ENCODE measurements at regions not wholly inside any gene's neighbourhood (a gene's known extent, or its start where the extent isn't known, plus 50 kb on each side); places are given as distances from the start of the nearest gene placed in this dataset.
"Not testable (repeated sequence)": the region's sequence is repeated elsewhere in the genome, so short reads cannot be mapped to it uniquely, and the experiment has no call there.

DNA sequence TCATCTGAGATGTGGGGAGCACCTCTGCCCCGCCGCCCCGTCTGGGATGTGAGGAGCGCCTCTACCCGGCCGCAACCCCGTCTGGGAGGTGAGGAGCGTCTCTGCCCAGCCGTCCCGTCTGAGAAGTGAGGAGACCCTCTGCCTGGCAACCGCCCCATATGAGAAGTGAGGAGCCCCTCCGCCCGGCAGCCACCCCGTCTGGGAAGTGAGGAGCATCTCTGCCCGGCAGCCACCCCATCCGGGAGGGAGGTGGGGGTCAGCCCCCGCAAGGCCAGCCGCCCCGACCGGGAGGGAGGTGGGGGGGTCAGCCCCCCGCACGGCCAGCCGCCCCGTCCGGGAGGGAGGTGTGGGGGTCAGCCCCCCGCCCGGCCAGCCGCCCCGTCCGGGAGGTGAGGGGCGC lies 89.9 kb downstream of the PHLDA1 start:
- DNase-seq: not testable (repeated sequence)

DNA sequence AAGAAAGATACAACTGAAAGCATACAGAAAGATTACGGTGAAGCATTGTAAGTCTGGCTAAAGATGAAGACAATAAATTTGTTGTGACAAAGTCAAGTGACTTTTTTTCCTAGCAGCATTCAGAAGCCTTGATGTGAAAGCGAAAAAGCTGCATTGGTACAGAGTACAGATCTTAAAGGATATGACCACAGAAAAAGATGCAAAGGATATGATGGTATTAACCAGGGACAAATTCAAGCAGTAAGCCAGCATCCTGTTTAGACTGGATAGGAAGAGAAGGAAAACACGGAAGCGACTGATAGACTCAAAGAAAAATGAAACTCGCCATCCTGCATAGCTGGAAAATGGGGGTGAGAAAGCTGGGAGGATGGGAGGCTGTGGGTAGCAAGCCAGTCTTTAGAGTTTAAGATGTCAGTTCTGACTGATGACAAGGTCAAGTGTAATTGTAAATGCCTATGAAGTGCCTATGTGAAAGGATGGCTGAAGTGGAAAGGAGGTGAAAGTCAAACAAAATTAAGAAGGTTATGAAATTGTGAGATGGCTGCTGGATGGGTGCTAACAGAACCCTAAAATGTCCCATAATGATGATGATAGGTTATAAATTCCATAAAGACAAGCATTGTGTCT lies 92.4 kb downstream of the PHLDA1 start:
- DNase-seq: no peak

- no peak for DNase-seq
Observed at GRCh38 chr12:75938189-75938588, 93.4 kb downstream of the PHLDA1 start.

- no peak for DNase-seq
Observed at GRCh38 chr12:75937486-75937885, 94.1 kb downstream of the PHLDA1 start.

- no peak for DNase-seq
Observed at GRCh38 chr12:75936515-75937440, 94.8 kb downstream of the PHLDA1 start.

- no peak for DNase-seq
Observed at GRCh38 chr12:75935539-75936242, 95.9 kb downstream of the PHLDA1 start.

DNA sequence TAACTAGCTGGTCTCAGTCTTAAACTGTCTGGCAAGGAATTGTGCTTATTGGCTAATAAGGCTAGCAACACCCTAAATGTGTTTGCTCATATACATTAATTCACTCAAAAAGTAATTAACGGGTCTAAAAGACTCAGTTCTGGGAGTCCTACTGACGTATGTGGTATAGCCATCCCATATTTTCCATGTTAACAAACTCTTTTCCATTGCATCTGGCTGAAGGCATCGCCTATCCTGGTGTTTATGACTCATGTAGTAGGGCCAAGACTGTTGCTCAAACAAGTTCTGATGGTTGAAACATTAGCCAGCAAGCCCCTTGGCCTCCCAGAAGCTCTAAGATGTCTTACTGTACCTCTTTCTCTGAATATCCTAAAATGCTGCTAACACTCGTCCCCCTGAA lies 98.5 kb downstream of the PHLDA1 start:
- DNase-seq: no peak

- DNase-seq: no peak
Observed at GRCh38 chr12:75932241-75932640, 99.3 kb downstream of the PHLDA1 start.

GRCh38 chr12:75923964-75924666 lies 107.5 kb downstream of the PHLDA1 start:
- DNase-seq: no peak

DNA sequence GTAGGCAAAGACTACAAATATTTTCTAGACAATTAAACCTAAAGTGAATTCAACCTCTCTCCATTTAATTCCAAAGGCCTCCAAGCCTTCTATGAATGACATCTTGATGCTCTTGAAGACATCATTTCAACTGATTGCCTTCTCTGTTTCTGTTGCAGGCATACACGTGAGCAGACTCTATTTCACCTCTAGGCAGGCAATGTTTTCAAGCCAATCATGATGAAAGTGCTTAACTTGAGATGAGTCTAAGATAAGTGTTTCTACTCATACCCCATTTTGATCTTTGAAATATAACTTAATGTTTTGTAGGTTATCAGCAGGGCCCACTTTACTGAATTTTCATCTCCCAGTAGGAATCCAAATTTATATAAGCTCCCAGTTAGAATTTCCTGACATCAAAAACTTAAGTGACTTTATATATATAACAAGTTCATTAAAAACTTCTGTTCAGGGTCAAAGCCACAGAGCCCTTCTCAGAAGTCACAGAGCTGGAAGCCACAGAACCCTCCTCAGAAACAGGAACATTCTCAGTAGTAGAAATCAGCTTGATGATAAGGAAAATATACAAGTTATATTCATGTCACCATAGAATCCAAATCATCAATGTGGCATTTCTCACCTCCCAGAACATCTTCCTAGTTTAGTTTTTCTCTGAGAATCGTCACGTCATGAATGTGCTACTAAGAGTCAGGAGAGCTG lies 108.5 kb downstream of the PHLDA1 start:
- no peak for DNase-seq

DNA sequence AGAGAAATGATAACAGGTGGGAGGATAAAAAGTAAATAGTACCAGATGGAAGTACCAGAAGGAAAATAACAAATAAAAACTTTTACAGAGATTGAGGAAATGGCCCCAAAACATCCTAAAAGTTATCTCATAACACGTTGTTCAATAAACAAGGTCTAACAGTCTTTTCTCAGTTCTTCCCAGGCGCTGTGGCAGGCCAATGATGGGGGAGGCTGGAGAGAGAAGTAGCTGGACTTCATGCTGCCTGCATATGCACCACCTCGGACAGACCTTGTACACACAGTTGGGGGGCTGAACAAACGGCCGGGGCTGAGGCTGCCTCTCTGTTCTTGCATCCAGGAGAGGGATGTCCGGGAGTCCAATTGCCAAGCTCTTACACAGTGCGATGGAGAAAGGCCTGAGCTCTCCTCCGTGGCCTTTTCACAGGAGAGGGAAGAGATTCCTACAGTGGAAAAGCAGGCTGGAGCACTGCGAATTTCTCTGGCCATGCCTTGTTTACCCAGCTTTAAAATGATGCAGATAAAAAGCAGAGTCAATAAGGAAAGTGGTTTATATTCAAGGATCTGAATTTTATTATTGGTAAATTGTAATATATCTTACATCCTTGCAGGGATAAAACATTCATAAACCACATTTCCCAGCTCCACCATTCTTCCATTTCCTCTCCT lies 109.8 kb downstream of the PHLDA1 start:
- no peak for DNase-seq

- DNase-seq: no peak
Observed at GRCh38 chr12:75917715-75918114, 113.9 kb downstream of the PHLDA1 start.

GRCh38 chr12:75917083-75917482 lies 114.5 kb downstream of the PHLDA1 start:
- no peak for DNase-seq

- peak; percentile 49 for DNase-seq
Observed at GRCh38 chr12:75913502-75914351, 117.8 kb downstream of the PHLDA1 start.

DNA sequence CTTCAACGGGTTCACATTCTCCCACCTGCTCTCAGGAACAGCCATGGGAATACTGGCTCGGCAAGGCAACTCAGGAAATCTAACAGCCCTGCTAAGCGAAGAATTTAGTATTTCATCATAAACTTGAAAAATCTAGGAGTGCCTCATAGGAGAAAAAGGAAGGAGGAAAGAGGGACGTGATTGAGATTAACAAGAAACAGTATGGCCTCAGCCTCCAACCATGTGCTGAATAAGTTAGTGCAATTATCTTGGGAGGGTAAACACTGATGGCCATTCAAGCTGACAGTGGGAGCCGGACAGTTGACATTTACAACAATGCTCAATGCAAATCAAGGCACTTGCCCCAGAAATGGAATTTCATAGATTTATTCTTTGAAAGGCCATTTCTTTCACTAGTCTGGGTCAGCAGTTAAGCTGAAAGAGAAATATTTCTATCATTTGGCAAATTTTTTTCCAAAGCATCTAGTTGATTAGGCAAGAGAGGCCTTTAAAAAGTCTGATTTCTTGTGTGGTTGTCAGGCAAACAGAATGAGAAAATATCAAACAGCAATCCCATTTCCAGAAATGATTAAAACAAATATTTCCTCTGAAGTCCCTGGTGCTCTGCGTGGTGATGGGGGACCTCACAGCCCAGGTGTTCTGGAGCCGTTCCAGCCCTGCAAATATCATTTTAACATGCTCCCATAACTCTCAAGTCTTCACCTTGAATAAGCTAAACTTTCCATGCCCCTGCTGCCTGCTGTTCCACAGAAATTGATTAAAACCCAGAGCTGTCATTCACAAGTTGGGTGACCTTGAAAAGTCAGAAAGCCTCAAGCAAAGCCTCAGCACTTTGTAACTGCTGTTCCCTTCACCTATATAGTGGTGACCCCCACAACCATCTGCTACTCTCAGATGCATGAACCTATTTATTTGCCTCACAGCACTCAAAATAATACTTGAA lies 121.6 kb downstream of the PHLDA1 start:
- no peak for DNase-seq

DNA sequence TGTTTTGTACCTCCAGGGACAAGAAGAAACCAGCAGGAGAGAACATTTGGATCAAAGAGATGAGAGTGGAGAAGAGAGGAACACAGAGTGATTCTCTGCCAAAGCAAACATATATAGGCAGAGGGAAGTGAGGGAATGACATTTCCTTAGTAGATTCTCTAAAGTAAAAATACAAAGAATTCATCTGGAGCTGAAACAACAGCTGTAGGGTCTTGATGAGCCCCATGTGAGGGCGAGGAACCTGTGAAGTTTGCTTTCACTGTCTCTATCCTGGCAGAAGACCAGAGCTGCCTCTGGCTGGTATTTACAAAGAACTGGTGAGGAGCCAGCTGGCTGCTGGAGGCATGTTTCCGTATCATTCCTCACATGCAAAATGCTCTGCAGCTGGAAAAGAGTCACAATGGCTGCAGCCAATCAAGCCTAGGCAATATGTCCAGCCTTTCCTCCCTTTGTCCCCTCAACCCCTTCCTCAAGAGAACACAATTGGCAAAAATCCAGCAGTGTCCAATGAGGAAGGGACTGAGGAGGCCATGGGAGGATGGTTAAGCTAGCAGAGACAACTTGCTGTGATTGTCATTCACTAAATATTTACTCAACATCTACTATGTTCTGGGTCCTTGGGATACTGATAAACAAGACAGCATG lies 122.5 kb downstream of the PHLDA1 start:
- peak; percentile 54 for DNase-seq

DNA sequence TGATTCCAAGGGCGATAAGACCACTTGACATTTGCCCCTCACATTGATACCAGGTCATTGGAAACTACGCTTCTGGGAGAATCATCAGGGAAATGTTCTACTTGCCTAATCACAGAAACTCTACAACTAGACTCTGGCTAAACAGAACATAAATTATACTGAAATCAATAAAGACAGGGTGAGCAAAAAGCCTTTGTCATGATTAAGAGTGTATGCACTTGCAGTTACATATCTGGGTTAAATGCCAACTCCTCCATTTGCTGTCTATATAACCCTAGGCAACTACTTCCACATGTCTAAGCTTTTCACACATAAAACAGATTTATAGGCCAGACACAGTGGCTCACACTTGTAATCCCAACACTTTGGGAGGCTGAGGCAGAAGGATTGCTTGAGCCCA lies 125.7 kb downstream of the PHLDA1 start:
- DNase-seq: no peak

DNA sequence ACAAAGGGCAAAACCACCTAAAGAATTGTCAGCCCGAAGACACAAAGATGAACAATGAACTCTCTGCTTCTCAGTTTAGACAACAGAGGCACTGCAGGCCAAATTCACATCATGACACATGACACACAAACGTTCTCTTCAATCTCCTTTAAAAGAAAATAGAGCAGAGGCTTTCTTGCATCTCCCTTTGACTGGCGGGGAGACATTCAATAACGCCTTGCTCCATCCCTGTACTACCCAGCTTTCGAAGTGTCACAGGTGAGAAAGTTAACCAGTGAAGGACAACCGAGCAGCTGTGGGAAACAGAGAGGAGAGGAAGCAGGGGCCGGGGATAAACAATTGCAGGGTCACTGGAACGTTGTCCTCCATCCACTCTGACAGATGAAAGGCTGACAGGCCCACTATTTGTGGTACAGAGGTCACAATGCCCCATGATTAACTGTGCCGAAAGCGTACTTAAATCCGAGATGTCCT lies 130.8 kb downstream of the PHLDA1 start:
- DNase-seq: no peak

DNA sequence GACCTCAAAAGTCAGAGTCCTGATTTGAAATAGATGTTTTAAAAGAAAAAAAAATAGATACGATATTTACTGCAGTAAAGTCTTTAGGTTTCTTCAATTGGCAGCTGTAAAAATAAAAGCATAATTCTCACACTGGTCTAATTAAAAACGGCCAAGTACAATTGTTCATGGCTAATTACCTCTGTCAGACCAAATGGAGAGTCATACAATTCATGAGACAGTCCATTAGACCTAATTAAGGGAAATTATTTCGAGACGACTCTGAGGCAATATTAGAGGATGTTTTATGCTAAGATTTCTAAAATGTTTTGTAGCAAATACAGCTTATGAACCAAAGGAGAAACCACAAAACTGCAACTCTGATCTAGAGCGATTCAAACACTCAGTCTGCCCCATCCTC lies 131.3 kb downstream of the PHLDA1 start:
- peak; percentile 69 for DNase-seq
